ENCODE measurements at regions not wholly inside any gene's neighbourhood (a gene's known extent, or its start where the extent isn't known, plus 50 kb on each side); places are given as distances from the start of the nearest gene placed in this dataset.

DNA sequence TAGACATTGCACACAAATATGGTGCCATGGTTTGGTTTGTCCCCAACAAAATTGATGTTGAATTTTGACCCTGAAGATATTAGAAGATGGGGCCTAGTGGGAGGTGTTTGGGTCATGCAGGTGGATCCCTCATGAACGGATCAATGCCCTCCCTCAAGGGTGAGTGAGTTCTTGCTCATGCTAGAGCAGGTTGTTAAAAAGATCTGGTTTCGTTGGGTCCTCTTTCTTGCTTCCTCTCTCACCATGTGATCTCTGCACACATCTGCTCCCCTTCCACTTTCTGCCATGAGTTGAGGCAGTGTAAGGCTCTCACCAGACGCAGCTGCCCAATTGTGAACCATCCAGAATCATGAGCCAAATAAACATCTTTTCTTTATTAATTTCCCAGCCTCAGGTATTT, 87.8 kb upstream of the MDFIC2 start:
- peak overlapping the region in 1 of 6 donors; percentile 32 for H3K27ac Mint-ChIP-seq
- H3K9me3 Mint-ChIP-seq: peaks cover 0 to 6% (median under 1%) of the 10 kb centered on the region in 7 donors
- H3K4me3 Mint-ChIP-seq: no peak overlapping the region
- no peaks in the 10 kb centered on the region for H3K36me3 Mint-ChIP-seq
- DNase-seq: no peak
- ATAC-seq (ENCODE audit: low read depth in 2 of 2): peak in 1 of 2 donors; percentile 20
- peaks cover 0 to 12% (median 4%) of the 10 kb centered on the region in 3 donors for H3K27me3 Mint-ChIP-seq
- H3K4me1 Mint-ChIP-seq: peaks cover 0 to 5% (median 3%) of the 10 kb centered on the region in 3 donors

- Mint-ChIP-seq H3K27me3 (peaks cover 0 to 17% (median 0%) of the 10 kb centered on the region in 3 donors), H3K4me3 (no peak overlapping the region), H3K4me1 (no peaks in the 10 kb centered on the region), H3K36me3 (no peaks in the 10 kb centered on the region), H3K27ac (no peak overlapping the region), H3K9me3 (peaks cover 0 to 11% (median 2%) of the 10 kb centered on the region in 7 donors)
- DNase-seq (no peak), ATAC-seq (ENCODE audit: low read depth in 2 of 2) (no peak)
Observed at GRCh38 chr3:70393881-70394612, 81.6 kb upstream of the MDFIC2 start.

- no peak for ATAC-seq (ENCODE audit: low read depth in 2 of 2)
- Mint-ChIP-seq H3K27me3 (peaks cover 0 to 20% (median 0%) of the 10 kb centered on the region in 3 donors), H3K9me3 (peaks cover 0 to 18% (median 4%) of the 10 kb centered on the region in 7 donors), H3K36me3 (no peaks in the 10 kb centered on the region), H3K4me1 (no peaks in the 10 kb centered on the region), H3K27ac (no peak overlapping the region), H3K4me3 (no peak overlapping the region)
- no peak for DNase-seq
Observed at GRCh38 chr3:70392227-70392626, 79.8 kb upstream of the MDFIC2 start.

GRCh38 chr3:70387889-70388288, 75.5 kb upstream of the MDFIC2 start:
- Mint-ChIP-seq H3K4me1 (no peaks in the 10 kb centered on the region), H3K27ac (no peak overlapping the region), H3K27me3 (peaks cover 0 to 5% (median 4%) of the 10 kb centered on the region in 3 donors), H3K36me3 (no peaks in the 10 kb centered on the region), H3K4me3 (no peak overlapping the region), H3K9me3 (peaks cover 0 to 15% (median 4%) of the 10 kb centered on the region in 7 donors)
- DNase-seq (no peak), ATAC-seq (ENCODE audit: low read depth in 2 of 2) (no peak)

DNA sequence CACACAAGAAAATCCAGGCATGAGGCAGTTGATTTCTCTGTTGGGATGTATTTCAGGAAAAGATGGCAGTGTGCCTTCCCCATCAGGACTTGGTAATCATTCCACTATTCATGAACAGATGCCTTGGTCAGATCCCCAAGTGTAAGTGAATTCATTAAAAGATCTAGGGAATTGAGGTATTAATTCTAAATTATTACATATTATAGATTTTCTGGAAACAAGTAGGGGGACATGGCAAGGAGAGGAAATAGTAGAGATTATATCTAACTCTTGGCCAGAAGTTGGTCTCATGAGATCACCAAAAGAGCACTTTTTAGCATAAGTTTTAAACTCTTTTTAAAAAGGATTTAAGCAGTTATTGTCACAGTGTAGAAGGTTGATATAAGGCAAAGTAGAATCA, 74.4 kb upstream of the MDFIC2 start:
- ATAC-seq (ENCODE audit: low read depth in 2 of 2) (no peak), DNase-seq (no peak)
- H3K27me3 Mint-ChIP-seq: peaks cover 0 to 5% (median 4%) of the 10 kb centered on the region in 3 donors
- peaks cover 0 to 11% (median 4%) of the 10 kb centered on the region in 7 donors for H3K9me3 Mint-ChIP-seq
- no peak overlapping the region for H3K4me3 Mint-ChIP-seq
- H3K27ac Mint-ChIP-seq: no peak overlapping the region
- no peaks in the 10 kb centered on the region for H3K36me3 Mint-ChIP-seq
- H3K4me1 Mint-ChIP-seq: no peaks in the 10 kb centered on the region

DNA sequence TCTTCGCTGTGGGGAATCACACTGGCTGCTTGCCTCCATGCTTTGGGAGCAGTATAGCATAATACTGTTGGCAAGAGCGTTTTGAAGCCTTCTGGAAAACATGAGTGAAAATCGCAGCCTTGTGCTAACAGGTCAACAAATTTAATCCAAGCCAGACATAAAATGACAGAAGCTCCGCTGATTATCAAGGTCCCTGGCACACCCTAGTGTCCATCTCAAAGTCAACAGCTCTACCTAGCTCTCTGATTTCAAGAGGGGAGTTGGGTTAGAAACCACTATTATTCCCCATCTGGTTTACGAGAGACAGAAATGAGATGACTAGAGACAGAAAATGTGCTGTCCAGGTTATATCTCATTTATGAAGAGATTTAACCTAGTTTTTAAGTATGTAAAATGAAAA, 73.6 kb upstream of the MDFIC2 start:
- Mint-ChIP-seq H3K36me3 (no peaks in the 10 kb centered on the region), H3K4me3 (no peak overlapping the region), H3K4me1 (no peaks in the 10 kb centered on the region), H3K9me3 (peaks cover 0 to 11% (median 4%) of the 10 kb centered on the region in 7 donors), H3K27ac (no peak overlapping the region), H3K27me3 (peaks cover 0 to 11% (median 9%) of the 10 kb centered on the region in 3 donors)
- ATAC-seq (ENCODE audit: low read depth in 2 of 2) (no peak), DNase-seq (no peak)

GRCh38 chr3:70383360-70383831, 71.0 kb upstream of the MDFIC2 start:
- H3K4me1 Mint-ChIP-seq: no peaks in the 10 kb centered on the region
- ATAC-seq (ENCODE audit: low read depth in 2 of 2) (no peak), DNase-seq (no peak)
- H3K4me3 Mint-ChIP-seq: no peak overlapping the region
- peaks cover 0 to 9% (median 6%) of the 10 kb centered on the region in 3 donors for H3K27me3 Mint-ChIP-seq
- no peak overlapping the region for H3K27ac Mint-ChIP-seq
- peaks cover 0 to 3% (median 1%) of the 10 kb centered on the region in 7 donors for H3K9me3 Mint-ChIP-seq
- H3K36me3 Mint-ChIP-seq: no peaks in the 10 kb centered on the region

GRCh38 chr3:70374179-70374578, 61.7 kb upstream of the MDFIC2 start:
- ATAC-seq (ENCODE audit: low read depth in 2 of 2) (no peak), DNase-seq (no peak)
- Mint-ChIP-seq H3K27ac (peak overlapping the region in 1 of 6 donors; percentile 44), H3K4me3 (no peak overlapping the region), H3K4me1 (no peaks in the 10 kb centered on the region), H3K36me3 (no peaks in the 10 kb centered on the region), H3K9me3 (peaks cover 0 to 28% (median 9%) of the 10 kb centered on the region in 7 donors), H3K27me3 (peaks cover 9 to 31% (median 17%) of the 10 kb centered on the region in 3 donors)

All from naive B cell (primary cell).